Middle frontal gyrus (tissue), 1 donor: ENCODE measurements at regions not wholly inside any gene's neighbourhood (a gene's known extent, or its start where the extent isn't known, plus 50 kb on each side); places are given as distances from the start of the nearest gene placed in this dataset.

Experiments
- DNase-seq: peaks from one replicate; pipeline ENCODE4 v3.0.0-alpha.2; 2015; ENCODE audit warnings: low spot score; ENCODE audit errors: extremely low spot score

- DNase-seq = no peak
Observed at GRCh38 chr15:31552482-31553099, 226.0 kb downstream of the KLF13 start.

GRCh38 chr15:31554261-31554660, 227.6 kb downstream of the KLF13 start:
- no peak for DNase-seq

DNA sequence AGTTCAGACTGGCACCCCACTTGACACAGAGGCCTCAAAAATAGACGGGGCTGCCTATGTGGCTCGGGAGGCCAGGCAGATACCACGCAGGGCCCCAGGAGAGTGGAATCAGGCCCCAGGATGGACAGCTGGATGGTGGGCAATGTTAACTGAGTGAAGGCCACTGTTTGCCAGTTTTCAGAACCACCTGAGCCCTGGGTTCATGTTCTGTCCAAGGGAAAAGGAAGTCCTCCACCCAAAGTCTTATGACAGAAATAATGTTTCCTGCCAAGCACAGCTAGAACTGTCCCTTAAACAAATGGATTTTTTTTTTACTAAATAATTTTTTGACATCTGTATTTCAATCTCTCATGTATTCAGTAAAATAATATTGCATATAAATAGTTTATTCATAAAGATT, 228.4 kb downstream of the KLF13 start:
- DNase-seq = no peak

DNA sequence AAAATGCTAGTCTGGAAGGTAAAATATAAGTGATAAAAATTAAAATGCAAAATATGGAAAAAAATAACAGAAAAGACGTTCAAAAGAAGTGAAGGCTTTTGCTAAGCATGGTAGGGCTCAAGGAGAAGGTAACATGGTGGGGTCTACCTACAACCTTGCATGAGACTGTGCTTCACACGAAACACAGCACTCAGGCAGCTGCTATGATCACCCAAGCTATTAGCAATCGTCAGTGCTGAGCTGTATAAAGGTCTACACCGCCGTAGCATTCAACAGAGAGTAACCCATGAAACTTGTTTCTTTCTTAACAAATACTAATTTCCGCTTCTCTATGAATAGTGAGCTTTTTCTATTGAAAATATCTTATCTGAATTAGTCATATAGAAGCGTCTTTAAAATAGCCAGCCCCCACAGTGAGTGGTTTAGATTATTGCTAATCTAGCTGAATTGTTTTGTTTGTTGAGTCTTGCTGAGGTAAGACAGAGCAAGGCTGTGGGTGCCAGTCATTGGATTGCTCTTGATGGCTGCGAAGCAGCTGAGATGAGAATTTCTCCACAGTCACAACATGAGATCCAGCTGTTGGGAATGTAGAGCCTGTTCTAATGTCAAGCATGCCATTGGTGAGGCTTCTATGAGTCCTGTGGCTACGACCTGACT, 230.0 kb downstream of the KLF13 start:
- no peak for DNase-seq

DNA sequence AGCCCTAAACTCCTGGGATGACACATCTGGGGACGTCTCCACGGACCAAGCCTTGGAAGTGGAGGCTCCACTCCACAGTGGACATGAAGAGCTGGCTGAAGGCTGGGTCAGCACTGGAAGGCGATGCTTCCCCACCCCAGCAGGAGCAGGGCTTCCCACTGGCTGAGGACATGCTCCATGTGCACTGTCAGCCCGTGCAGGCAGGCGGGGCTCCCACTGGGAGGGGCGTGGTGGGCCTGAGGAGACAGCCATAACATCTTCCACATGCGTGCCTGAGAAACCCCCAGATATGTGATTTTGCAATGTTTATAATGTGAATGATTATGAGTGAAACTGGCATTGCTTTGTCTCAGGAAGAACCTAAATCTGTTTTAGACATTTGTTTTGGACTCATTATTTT, 231.3 kb downstream of the KLF13 start:
- no peak for DNase-seq

DNA sequence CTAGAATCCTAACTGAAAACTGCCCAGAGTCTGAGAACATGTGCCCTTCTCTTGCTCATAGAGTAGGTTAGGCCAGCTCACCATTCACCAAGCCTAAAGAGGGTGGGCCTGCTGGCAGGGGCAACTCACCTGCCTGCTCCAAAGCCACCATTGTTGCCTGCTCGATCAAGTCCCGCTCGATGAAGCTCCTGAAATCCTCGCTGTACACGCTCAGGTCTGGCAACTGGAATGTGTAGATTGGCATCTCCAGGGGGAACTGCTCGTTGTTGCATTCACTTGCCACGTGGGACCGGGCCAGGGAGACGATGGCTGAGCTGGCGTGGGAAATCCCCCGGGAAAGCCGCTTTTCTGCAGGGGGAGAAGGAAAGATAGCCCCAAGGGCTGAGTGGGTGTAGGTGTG, 232.2 kb downstream of the KLF13 start:
- no peak for DNase-seq

DNA sequence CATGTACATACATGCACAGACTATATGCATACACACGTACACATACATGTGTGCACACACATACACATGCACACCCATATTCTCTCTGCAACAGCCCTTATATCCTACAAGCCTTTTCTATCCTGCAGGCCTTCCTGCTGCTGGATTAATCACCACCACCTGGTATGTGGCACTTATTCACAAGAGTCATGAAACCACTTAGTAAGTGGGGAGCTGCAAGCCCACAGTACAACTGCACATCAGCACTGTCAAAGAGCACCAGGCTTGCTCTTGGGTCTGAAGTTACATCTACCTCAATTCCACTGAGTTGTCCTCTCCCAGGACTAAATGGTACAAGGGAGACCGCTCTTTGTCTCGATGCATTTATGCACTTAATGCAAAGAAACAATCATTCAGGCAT, 233.2 kb downstream of the KLF13 start:
- DNase-seq = no peak

GRCh38 chr15:31560643-31561042, 234.0 kb downstream of the KLF13 start:
- DNase-seq = no peak

DNA sequence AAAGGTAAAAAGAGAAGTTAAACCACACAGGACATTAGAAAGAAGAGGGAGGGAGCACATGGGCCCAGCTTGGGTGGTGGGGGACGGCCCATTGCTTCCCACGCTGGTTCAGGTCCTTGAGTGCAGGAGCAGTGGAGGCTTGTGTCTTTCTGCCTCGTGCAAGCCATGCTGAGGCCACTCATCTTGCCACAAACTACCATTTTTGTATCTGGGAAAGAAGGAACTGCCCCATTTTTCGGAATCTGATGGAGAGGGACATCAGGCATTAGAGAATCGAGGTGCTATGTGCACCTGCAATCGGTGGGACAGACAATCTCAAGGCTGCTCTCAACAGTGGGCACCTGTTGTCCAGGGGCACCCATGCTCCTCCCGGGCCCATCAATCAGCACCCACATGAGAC, 234.5 kb downstream of the KLF13 start:
- DNase-seq = no peak

DNA sequence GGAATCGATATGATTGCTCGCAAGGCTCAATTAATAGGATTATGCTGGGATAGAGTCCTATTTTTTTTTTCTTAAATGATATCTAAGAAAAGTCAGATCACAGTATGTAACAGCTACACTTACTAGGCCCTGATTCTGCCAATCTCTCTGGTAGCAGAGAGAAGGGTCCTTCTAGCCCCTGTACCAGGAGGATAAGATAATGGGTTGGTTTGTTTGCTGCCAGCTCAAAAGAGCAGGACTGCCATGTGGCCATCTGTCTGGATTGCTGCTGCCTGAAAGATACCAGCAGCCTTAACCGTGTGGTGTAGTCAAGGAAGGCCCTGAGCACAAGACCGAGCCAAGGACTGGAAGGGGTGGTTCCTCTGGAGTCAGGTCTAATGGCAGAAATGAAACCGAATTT, 236.4 kb downstream of the KLF13 start:
- no peak for DNase-seq

GRCh38 chr15:31563421-31563820, 236.8 kb downstream of the KLF13 start:
- no peak for DNase-seq

- no peak for DNase-seq
Observed at GRCh38 chr15:31567861-31568260, 241.2 kb downstream of the KLF13 start.

- DNase-seq = no peak
Observed at GRCh38 chr15:31569836-31570235, 243.2 kb downstream of the KLF13 start.

DNA sequence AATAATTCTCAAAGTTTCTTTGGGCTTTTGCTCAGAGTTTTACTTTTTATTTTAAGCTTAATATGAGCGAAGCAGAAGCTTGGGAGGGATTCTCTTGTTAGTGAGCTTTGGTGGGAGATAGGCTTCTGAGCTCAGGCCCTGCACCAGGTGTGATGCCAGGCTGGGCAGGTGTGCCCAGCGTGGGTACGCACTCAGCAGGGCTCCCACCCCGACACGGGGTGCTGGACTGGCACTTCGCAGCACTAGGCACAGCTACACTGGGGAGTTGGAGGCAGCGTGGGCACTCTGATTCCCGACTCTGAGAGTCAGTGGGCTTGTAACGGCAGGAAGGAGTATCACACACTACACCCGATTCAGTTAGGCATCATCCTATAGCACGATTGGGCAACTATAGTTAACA, 244.0 kb downstream of the KLF13 start:
- DNase-seq = no peak

GRCh38 chr15:31571676-31572075, 245.0 kb downstream of the KLF13 start:
- no peak for DNase-seq

GRCh38 chr15:31573759-31574158, 247.1 kb downstream of the KLF13 start:
- DNase-seq = no peak

DNA sequence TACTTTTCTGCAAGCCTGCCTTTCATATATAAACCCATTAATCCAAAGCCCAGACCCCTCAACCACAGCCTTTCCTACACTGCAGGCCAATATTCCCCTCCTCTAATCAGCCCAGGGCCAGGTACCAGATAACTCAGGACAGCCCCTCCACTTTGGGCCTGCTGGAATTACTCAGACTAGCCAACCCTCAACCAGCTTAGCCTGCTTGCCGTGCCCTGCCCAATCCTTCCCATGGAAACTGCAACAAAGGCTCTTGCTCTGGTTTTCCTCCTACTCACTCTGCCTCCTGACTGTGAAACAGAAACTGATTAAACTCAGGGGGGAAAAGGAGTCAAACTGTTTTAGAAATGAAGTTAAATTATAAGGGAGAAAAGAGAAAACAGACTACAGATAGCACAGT, 248.1 kb downstream of the KLF13 start:
- DNase-seq = no peak

GRCh38 chr15:31577108-31577507, 250.5 kb downstream of the KLF13 start:
- DNase-seq = no peak

DNA sequence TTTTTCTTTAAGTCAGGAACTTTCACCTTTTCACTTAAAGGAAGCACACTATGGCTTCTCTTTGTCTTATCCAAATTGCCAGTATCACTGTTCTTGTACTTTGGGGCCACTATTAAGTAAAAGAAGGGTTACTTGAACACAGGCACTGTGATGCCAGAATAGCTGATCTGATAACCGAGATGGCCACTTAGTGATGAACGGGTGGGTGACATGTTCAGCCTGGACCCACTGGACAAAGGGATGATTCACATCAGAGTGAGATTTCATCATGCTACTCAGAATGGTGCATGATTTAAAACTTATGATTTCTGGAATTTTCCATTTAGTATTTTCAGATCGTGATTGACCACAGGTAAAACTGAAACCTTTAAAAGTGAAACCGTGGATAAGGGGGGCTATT, 252.6 kb downstream of the KLF13 start:
- DNase-seq = no peak

DNA sequence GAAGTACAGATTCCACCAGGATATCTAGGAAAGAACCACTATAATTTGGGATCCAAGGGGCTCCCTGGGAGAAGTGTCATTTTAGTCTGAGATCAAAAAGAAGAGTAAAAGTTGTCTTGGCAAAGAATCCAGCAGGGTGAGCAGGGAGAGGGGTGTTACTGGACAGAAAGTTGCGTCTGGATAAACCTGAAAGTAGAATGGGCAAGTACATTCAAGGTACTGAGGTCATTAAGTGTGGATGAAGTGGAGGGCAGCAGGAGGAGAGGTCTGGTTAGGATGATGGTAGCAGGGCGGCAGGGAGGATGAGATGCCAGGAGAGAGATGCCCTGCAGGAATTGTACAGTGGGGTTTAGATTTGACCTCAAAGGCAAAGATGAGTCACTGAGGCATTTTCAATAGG, 253.3 kb downstream of the KLF13 start:
- DNase-seq = no peak

DNA sequence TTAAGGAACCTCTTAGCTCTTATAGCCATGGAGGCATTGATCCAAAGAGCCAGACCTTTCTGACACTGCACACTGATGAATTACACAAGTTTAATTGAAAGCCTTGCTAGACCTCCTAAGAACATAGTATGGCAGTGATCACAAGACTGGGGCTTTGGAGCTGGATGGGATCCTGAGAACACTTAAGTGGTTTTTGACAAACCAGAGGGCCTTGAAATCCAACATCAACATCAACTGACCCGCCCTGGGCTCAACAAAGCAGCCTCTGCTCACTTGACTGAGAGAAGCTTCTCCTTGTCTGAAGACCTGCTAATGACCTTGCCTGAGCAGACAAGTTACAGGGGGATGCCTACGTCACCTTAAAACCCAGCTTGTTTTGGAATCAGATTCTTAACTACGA, 257.6 kb downstream of the KLF13 start:
- no peak for DNase-seq

GRCh38 chr15:31585240-31585639, 258.6 kb downstream of the KLF13 start:
- DNase-seq = no peak

GRCh38 chr15:31586841-31587240, 260.2 kb downstream of the KLF13 start:
- no peak for DNase-seq

DNA sequence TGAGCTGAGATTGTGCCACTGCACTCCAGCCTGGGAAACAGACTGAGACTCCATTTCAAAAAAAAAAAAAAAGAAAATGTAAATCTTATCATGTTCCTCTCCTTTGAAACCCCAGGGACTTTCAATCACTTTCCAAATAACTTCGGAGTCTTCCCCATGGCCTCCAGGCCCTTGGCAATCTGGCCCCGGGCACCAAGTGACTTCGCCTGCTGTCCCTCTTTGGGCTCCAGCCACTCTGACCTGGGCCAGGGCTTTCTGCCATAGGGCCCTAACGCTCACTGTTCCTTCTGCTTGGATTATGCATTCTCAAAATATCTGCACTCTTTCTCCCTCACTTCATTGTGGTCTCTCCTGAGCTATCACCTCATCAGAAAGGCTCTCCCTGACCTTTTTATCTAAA, 260.9 kb downstream of the KLF13 start:
- no peak for DNase-seq
